NOMO-1 treated with dmso at 0.1 percent for 144 hours (cell line): ENCODE measurements at regions not wholly inside any gene's neighbourhood (a gene's known extent, or its start where the extent isn't known, plus 50 kb on each side); places are given as distances from the start of the nearest gene placed in this dataset.
"Not testable (repeated sequence)": the region's sequence is repeated elsewhere in the genome, so short reads cannot be mapped to it uniquely, and the experiment has no call there.

Experiments
- DNase-seq: peaks from one replicate; lab custom pipeline; 2025; ENCODE audit not compliant: unreplicated experiment; lab: John Stamatoyannopoulos, UW

GRCh38 chr13:73324842-73325722 lies 266.3 kb downstream of the KLF5 start:
- no peak for DNase-seq

DNA sequence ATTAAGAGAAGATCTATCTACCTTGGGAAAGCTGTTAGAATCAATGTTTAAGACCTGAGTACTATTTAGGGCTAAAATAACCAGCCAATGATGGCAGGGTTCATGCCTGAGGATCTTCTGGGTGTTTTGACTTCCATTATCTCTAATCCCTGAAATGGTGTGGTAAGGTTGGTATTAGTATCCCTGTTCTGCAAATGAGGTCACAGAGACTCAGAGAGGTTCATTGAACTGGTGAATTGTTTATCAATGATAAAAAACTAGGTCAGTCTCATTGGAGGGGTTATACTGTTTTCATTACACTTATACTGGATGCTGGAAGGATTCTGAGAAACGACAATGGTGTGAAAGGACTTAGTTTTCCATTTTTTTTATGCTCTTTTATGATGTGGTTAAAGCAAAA lies 264.8 kb downstream of the KLF5 start:
- no peak for DNase-seq

DNA sequence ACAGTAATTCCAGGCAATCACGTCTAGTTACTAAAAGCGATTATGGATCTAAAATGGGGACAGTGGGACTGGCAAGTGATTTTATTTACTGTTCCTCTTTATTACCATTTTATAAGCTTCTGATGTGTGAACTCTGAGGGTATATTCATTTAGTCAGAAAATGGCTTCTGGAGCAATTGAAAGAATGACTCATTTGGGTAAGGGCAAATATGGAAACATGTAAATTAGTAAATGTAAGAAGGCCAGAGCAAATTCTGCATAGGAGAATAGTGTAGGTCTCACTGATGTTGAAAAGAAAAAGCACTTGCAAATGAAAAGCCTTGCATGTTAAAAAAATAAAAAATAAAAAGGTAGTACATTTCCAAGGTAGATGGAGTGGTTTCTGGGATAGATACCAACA lies 262.2 kb downstream of the KLF5 start:
- DNase-seq: no peak

GRCh38 chr13:73317140-73317539 lies 258.3 kb downstream of the KLF5 start:
- DNase-seq: no peak

DNA sequence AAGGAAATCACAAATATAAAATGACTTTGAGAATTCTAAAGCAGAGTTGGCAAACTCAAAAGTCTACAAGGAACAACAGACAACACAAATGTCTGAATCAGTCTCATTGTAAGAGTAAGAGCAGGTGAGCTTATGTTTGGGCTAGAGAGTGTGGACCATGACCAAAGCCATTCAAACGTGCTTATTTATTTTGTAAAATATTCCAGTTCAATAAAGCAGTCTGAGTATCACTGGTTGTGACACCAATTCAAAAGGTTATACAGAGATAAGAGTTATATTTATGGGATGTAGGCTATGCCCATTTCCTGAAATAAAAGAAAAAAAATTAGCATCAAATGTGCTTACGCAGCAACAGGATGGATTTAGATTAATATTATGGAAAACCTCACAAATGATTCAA lies 251.6 kb downstream of the KLF5 start:
- DNase-seq: no peak

DNA sequence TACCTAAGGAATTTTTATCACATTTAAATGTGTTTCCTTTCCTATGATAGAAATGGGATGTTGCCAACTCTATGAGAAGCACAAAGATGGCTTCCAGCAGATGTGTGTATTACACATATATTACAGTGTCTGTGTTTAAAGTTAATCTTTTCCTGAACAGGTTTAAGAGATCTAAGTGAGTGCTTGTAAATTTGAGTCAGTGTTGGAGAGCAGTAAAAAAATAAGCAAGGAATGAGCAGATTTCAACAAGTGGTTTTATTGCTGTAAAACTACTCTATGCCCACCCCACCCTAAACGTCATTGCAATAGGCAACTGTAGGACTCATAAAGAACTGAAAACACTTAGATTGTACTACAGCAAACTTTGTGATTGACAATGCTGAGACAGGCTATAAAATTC lies 248.7 kb downstream of the KLF5 start:
- DNase-seq: no peak

- DNase-seq: no peak
Observed at GRCh38 chr13:73306688-73307087, 247.9 kb downstream of the KLF5 start.

- no peak for DNase-seq
Observed at GRCh38 chr13:73304442-73304841, 245.6 kb downstream of the KLF5 start.

DNA sequence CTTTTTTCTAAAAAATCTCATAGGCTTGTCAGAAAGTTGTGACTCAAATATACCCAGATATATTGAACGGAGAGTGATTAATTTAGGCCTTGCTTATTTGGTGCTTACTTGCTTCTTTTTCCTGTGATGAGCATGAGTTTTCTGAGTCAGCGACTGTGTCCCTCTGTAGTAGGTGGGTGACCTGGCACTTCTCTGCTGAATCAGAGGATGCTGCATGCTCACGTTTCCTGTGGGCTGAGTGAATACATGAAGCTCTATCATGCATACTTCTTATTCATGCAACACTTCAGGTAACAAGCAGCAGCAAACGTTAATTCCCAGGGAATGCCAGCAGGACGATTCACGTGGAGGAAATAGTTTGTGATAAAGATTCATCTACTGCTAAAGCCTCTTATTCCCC lies 245.0 kb downstream of the KLF5 start:
- DNase-seq: no peak

- DNase-seq: not testable (repeated sequence)
Observed at GRCh38 chr13:73301622-73302021, 242.8 kb downstream of the KLF5 start.

GRCh38 chr13:73300718-73301425 lies 242.1 kb downstream of the KLF5 start:
- DNase-seq: no peak

- DNase-seq: no peak
Observed at GRCh38 chr13:73299787-73300186, 241.0 kb downstream of the KLF5 start.

DNA sequence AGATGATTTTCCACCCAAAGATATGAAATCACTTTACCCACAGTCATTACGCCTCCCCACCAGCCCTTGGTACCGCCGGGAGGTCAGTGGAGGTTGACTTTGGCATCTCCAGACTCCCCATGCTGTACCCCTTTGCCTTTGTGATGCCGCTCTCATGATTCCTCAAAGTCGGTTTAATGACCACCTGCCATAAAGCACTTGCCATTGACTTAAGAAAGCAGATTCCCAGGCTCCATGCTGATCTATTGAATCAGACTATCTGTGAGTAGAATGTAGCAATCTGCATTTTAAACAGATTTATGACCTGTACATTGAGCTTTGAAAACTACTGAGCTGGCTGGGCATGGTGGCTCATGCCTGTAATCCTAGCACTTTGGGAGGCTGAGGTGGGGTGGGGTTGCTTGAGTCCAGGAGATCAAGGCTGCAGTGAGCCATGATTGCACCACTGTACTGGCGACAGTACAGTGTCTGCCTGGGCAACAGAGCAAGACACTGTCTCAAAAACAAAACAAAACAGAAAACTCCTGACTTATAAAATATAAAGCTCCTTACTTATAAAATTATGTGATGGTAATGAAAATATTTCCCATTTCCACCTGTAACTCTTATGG lies 235.2 kb downstream of the KLF5 start:
- no peak for DNase-seq

GRCh38 chr13:73292127-73292526 lies 233.3 kb downstream of the KLF5 start:
- no peak for DNase-seq

DNA sequence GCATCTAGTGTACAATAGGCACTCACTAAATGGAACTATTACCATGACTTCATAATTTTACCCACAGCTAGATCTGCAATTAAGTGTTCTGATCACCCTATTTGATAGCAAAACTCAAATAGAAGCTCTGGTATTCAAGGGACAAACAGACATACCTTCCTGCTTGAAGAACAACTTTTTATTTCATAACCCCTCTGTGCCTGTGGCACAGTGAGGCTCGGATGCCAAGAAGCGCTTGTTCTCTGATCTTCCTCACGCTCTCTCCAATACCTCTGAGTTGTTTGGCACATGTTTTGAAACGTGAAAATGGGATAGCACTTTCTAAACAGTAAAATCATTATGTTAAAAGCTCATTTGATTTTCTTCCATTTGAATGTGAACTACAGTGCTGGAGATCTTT lies 232.0 kb downstream of the KLF5 start:
- no peak for DNase-seq

- DNase-seq: no peak
Observed at GRCh38 chr13:73288596-73288995, 229.8 kb downstream of the KLF5 start.

DNA sequence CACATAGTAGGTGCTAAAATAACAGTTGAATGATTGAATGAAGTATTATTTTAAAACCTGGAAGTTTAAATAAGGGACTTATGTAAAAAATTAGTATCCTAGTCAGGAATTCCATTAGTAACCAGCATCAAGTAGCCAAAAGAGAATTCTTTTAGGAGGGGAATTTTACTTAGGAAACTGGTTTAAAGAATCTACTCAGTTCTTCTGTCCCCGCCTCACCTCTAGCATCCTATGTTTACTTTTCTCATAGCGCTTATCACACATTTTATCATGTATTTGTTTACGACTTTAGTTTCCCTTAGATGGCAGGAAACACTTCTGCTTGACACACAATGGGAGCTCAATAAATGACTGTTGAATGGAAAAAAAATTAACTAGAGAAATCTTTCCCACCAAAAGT lies 229.0 kb downstream of the KLF5 start:
- no peak for DNase-seq

DNA sequence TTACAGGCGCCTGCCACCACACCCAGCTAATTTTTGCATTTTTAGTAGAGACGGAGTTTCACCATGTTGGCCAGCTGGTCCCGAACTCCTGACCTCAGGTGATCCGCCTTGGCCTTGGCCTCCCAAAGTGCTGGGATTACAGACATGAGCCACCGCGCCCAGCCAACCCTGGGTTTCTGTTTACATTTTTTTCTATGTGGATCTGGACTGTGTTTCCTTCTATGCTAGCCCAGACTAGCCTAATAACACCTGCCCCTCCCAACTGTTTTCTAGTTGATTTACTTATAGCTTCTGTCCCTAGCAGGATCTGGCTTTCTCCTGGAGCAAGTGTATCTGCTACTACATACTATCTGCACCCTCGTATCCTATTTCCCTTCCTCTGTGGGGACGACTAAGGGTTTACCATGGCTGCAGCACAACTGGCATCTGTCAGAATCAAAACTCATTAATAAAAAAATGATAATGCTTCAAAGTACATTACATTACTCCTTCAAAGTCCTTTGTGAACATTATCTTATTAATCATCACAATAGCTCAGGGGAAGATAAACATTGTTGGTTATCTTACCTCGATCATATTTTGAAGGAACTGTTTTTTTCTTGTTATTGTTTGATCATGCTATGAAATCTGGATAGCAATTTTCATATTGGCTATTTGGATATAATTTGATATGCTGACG lies 228.3 kb downstream of the KLF5 start:
- no peak for DNase-seq

DNA sequence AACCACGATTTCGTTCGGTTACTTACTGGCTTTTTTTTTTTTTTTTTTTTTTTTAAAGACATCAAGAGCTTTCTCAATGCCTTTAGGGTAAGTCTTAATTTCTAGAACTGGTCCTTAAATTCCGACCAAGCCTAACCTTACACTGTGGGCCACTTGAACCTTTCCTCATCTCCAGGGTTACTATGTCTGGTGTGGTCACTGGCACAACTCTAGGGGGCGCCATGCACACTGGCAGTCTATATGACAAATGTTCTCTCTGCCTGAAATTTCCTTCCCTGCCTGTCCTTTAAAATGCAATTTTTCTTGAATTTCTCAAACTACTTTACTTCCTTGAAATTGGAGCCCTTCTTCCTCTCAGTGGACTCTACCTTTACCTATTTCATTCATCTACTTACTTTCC lies 227.4 kb downstream of the KLF5 start:
- no peak for DNase-seq

DNA sequence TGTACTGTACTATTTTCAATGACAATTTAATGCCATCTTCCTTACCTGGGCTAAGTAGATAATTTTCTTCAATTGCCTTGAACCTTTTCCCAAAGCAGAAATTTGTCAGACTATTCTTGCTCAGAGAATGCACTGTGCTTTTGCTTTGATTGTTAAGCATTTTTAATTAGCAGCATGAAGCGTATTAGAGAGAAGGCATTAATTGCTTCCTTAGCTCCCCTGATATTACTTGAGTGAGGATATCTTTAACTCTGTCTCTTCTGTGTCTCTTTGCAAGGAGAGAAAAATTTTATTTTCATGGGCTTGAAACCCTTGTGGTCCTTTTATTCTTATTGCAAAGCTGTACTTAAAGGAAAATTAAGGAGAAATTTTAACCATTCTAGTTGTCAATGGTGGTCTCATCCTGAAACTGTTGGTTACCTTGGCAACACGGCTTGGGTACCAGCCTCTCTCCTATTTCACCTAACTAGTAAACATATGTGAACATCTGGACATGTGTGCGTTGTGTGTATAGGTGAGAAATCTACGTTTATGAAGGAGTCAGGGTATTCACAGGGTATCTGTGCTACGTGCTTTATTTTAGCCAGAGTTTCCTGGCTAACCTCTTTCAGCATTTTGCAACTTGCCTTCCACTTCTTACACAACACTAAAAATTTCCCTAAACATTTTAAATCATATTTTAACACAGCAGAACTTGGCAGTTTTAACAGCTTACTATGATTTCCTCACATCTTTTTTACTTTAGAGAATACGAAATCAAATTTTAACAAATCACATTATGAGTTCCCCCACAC lies 225.5 kb downstream of the KLF5 start:
- DNase-seq: no peak

DNA sequence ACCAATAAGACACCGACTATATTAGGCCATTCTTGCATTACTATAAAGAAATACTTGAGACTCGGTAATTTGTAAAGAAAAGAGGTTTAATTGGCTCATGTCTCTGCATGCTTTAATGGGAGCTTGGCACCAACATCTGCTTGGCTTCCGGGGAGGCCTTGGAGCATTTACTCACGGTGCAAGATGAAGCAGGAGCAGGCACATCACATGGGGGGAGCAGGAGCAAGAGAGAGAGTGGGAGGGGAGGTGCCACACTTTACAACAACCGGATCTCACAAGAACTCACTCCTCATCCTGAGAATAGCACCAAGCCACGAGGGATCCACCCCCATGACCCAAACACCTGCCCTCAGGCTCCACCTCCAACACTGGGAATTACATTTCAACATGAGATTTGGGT lies 224.8 kb downstream of the KLF5 start:
- DNase-seq: no peak
